Hepatocyte (in vitro differentiated cells): ENCODE measurements at regions not wholly inside any gene's neighbourhood (a gene's known extent, or its start where the extent isn't known, plus 50 kb on each side); places are given as distances from the start of the nearest gene placed in this dataset.
A peak's percentile ranks its signal among the peaks of the same experiment; 100 is the strongest.

Experiments
- DNase-seq: peaks from one replicate; pipeline ENCODE4 v3.0.0-alpha.2; 2016; ENCODE audit warnings: low spot score
- H2AFZ ChIP-seq: fragments of 200-600 bp; sonication (generic); 2 replicates; pipeline ENCODE4 v1.6.0; 2016; ENCODE audit warnings: antibody characterized with exemption, mild to moderate bottlenecking
- H3K27ac ChIP-seq: fragments of 200-600 bp; sonication (generic); 2 replicates; pipeline ENCODE4 v1.5.1; 2016; ENCODE audit warnings: mild to moderate bottlenecking
- H3K27me3 ChIP-seq: fragments of 200-600 bp; sonication (generic); 2 replicates; pipeline ENCODE4 v1.6.1; 2016
- H3K36me3 ChIP-seq: fragments of 200-600 bp; sonication (generic); replicated peaks from 2 replicates; pipeline ENCODE4 v1.5.1; 2016; ENCODE audit warnings: low read depth; ENCODE audit not compliant: insufficient read depth
- H3K4me1 ChIP-seq: fragments of 200-600 bp; sonication (generic); 2 replicates; pipeline ENCODE4 v1.5.1; 2016; ENCODE audit warnings: mild to moderate bottlenecking, moderate library complexity; ENCODE audit not compliant: insufficient read depth
- H3K4me2 ChIP-seq: fragments of 200-600 bp; sonication (generic); 2 replicates; pipeline ENCODE4 v1.6.0; 2016
- H3K4me3 ChIP-seq: fragments of 200-600 bp; sonication (generic); 2 replicates; pipeline ENCODE4 v1.5.1; 2016; ENCODE audit warnings: mild to moderate bottlenecking
- H3K79me2 ChIP-seq: fragments of 200-600 bp; sonication (generic); 2 replicates; pipeline ENCODE4 v1.6.0; 2017; ENCODE audit warnings: mild to moderate bottlenecking
- H3K9me2 ChIP-seq: fragments of 200-600 bp; sonication (generic); replicated peaks from 2 replicates; pipeline ENCODE4 v1.6.0; 2017; ENCODE audit warnings: mild to moderate bottlenecking; ENCODE audit not compliant: insufficient read depth
- H3K9me3 ChIP-seq: fragments of 200-600 bp; sonication (generic); 2 replicates; pipeline ENCODE4 v1.5.1; 2016; ENCODE audit warnings: low read depth, mild to moderate bottlenecking
- H4K20me1 ChIP-seq: fragments of 200-600 bp; sonication (generic); 2 replicates; pipeline ENCODE4 v1.6.0; 2016; ENCODE audit warnings: mild to moderate bottlenecking; ENCODE audit not compliant: insufficient read depth, poor library complexity, severe bottlenecking
- EZH2 ChIP-seq: fragments of 200-600 bp; sonication (generic); IDR thresholded peaks from 2 replicates; pipeline ENCODE4 v1.6.1; 2016; ENCODE audit warnings: antibody characterized with exemption, mild to moderate bottlenecking, borderline replicate concordance
- EZH2phosphoT487 ChIP-seq: fragments of 200-600 bp; sonication (generic); IDR thresholded peaks from one replicate; pipeline ENCODE4 v1.6.1; 2018; ENCODE audit warnings: antibody characterized with exemption, mild to moderate bottlenecking, low read depth, moderate library complexity; ENCODE audit not compliant: unreplicated experiment, severe bottlenecking
- WGBS: methylation state at CpG from one replicate; pipeline ENCODE4 v1.1.6; 2016; ENCODE audit warnings: low lambda C conversion rate; ENCODE audit errors: missing lambda C conversion rate; 5-methylcytosine and 5-hydroxymethylcytosine counted together
- TF ChIP-seq, protein P1 (sequence below): fragments of 200-600 bp; sonication (generic); IDR thresholded peaks from 2 replicates; pipeline ENCODE4 v1.5.1; 2016; ENCODE audit warnings: antibody characterized with exemption, mild to moderate bottlenecking; ENCODE audit not compliant: poor library complexity

DNA sequence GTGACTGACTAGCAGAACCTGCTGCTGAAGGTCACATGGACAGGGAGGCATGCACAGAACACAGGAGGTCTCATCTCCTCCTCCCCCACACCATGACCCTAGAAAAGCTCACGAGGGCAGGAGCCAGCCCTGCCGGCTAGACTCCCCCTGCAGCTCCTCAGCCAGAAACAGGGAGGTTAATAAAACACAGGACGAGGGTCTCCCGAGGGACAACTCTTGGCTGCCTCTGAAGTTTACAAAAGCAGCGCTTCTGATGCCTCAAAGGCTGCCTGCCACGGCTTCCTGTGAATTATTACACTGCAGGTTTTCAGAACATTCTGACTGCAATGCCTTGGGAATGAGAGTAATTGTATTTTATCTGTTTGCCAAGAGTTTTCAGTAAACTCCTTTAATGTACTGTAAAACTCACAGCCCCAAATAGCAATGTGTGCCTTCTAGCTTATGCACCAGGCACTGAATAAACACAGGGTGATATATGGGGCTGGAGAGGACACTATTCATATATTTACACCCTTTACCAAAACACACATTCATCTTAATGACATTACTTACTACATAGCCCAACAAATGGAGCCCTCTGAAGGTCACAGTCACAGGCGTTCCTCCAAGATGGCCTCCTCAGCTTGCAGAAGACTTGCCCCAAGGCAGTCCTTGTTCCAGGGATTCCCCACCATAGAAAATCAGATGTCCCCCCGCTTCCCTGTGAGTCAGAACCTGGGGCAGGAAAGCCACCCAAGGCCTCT is 83.7 kb downstream of the C5orf15 start:
- Histone ChIP-seq H3K9me3 (no peaks in the 10 kb centered on the region), H3K27me3 (no peaks in the 10 kb centered on the region), H3K9me2 (no peaks in the 10 kb centered on the region), H3K4me3 (no peak overlapping the region), H3K36me3 (no peaks in the 10 kb centered on the region), H3K27ac (peak overlapping the region; percentile 65), H2AFZ (no peak overlapping the region), H3K4me1 (peaks cover 10% of the 10 kb centered on the region), H3K79me2 (no peaks in the 10 kb centered on the region), H4K20me1 (no peaks in the 10 kb centered on the region), H3K4me2 (peak overlapping the region; percentile 5)
- WGBS = 26% methylated on average over 8 of the region's 8 CpGs
- DNase-seq = no peak
- TF ChIP-seq EZH2 (no peak), EZH2phosphoT487 (no peak)
- TF ChIP-seq, protein P1, sequence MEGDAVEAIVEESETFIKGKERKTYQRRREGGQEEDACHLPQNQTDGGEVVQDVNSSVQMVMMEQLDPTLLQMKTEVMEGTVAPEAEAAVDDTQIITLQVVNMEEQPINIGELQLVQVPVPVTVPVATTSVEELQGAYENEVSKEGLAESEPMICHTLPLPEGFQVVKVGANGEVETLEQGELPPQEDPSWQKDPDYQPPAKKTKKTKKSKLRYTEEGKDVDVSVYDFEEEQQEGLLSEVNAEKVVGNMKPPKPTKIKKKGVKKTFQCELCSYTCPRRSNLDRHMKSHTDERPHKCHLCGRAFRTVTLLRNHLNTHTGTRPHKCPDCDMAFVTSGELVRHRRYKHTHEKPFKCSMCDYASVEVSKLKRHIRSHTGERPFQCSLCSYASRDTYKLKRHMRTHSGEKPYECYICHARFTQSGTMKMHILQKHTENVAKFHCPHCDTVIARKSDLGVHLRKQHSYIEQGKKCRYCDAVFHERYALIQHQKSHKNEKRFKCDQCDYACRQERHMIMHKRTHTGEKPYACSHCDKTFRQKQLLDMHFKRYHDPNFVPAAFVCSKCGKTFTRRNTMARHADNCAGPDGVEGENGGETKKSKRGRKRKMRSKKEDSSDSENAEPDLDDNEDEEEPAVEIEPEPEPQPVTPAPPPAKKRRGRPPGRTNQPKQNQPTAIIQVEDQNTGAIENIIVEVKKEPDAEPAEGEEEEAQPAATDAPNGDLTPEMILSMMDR = no peak

DNA sequence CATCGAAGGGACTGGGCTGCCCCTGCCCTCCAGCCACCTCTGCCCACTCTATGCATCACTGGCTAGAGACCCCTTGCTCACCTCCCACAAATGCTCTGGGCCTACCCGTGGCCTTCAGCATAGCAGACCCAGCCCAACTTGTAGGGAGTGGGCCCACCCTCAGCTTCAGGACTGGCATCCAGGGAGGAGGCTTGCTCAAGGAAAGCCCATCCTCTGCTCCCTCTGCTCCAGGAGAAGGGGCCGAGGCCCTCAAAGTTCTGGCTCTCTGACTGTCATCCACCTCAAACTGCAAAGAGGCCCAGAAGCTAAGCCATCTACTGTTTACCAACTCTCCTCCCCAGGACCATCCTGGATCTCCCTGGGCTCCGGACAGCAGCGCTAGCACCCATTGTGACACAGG is 84.5 kb downstream of the C5orf15 start:
- no peaks in the 10 kb centered on the region for H3K9me2 ChIP-seq
- H4K20me1 ChIP-seq = no peaks in the 10 kb centered on the region
- H3K4me1 ChIP-seq = peaks cover 10% of the 10 kb centered on the region
- no peaks in the 10 kb centered on the region for H3K36me3 ChIP-seq
- H3K27me3 ChIP-seq = no peaks in the 10 kb centered on the region
- no peaks in the 10 kb centered on the region for H3K9me3 ChIP-seq
- no peak overlapping the region for H3K4me2 ChIP-seq
- H3K27ac ChIP-seq = no peak overlapping the region
- no peak overlapping the region for H2AFZ ChIP-seq
- no peaks in the 10 kb centered on the region for H3K79me2 ChIP-seq
- WGBS = 91% methylated on average over 5 of the region's 5 CpGs
- TF ChIP-seq, protein P1 = no peak
- TF ChIP-seq EZH2phosphoT487 (no peak), EZH2 (no peak)
- DNase-seq = no peak
- no peak overlapping the region for H3K4me3 ChIP-seq

DNA sequence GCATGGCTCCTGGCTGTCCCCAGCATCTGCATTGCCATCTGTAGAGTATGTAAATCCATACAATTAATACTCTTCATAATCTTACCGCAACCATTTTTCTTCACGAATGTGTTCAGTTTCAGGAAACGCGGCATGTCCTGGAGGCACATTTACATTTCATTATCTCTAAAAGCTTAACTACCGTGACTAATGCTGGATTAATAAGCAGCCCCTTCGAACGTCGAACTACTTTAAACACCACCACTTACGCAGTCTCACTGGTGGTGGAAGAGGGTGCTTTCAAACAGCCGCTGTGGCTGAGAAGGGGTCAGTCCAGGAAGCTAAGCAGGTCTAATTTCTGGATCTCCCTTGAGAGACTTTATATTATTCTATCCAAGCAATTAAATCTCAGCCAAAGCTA is 85.6 kb downstream of the C5orf15 start:
- no peaks in the 10 kb centered on the region for H3K9me2 ChIP-seq
- no peaks in the 10 kb centered on the region for H3K27me3 ChIP-seq
- H4K20me1 ChIP-seq = no peaks in the 10 kb centered on the region
- H3K36me3 ChIP-seq = no peaks in the 10 kb centered on the region
- peaks cover 10% of the 10 kb centered on the region for H3K4me1 ChIP-seq
- H3K4me2 ChIP-seq = no peak overlapping the region
- no peak overlapping the region for H2AFZ ChIP-seq
- WGBS = 75% methylated on average over 10 of the region's 10 CpGs
- H3K4me3 ChIP-seq = no peak overlapping the region
- H3K79me2 ChIP-seq = no peaks in the 10 kb centered on the region
- DNase-seq = no peak
- no peak for TF ChIP-seq EZH2phosphoT487
- no peak for TF ChIP-seq EZH2
- TF ChIP-seq, protein P1 = no peak
- no peaks in the 10 kb centered on the region for H3K9me3 ChIP-seq
- H3K27ac ChIP-seq = no peak overlapping the region
